ENCODE measurements at regions not wholly inside any gene's neighbourhood (a gene's known extent, or its start where the extent isn't known, plus 50 kb on each side); places are given as distances from the start of the nearest gene placed in this dataset.
A peak's percentile ranks its signal among the peaks of the same experiment; 100 is the strongest.

DNA sequence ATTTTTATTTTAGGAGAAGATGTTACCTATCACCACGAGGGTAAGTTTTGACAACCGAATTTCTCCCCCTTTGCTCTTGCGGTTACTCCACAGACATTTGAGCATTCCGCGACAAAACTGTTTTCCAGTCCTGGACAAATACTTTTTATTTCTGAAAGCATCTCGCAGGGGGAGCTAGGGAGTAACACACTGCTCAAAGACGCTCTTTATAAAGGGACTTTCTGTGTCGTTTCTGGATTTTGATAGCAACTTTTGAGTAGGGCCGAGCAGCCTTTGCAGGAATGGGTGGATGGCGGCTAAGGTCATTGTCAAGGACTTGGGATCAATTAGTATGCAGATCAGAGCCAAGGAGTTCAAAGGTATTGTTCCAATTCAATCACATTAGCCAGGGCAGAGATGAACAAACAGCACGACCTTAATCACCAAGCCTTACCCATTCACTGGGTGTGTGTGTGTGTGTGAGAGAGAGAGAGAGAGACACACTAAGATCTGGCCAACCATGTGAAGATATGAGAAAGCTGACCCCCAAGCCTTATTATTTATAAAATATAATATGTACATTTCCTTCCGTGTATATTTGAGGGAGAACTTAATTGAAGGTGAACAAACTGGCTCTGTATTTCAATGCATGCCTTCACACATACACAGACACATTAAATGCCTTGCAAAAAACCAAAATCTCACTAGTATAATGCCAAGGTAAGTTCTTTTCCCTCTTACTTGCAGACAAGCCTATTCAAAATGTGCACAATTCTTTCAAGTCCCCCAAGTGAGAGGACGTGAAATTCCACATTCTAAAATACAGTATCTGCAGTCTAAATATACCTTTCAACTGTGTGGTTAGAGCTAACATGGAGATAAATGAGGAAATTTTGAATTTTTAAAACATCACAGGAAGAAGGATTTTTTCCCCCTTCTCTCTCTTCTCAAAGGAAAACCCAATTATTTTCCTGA, 613.8 kb downstream of the VRK1 start:
- no peak overlapping the region for H3K4me3 Mint-ChIP-seq

DNA sequence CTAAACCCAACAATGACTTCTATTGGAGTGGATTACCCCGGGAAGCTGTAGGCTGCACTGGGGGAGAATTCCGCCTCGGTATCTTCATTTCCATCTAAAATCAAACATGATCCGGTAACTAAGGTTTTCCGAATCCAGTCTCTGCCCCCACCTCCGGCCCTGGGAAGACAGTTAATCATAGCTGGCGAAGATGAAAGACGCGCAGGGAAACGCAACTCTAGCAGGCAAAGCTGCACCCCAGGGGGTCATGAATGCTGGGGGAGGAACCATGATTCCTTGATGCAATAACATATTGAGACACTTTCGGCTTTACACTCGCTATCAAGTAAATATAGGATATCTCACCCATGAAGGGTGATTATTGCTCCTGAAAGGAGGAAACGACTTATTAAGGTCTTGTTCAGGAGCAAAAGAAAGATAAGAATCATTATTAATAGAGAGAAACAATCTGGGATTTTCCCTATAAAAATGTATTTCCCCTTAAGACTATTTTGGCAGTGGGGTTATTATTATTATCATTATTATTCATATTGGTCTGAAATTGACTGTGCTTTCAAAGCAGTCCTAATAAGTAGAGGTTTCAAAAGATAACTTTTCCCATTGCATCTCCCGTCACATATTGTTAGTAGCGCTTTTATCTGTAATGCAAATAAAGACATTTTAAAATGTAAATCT, 614.9 kb downstream of the VRK1 start:
- Histone ChIP-seq H3K4me3 (ENCODE audit: control insufficient read depth in 1 of 2, extremely low read depth in 1 of 2, low read length in 1 of 2) (peak overlapping the region in 1 of 2 donors; percentile 49), H3K9me3 (no peaks in the 10 kb centered on the region), H3K36me3 (ENCODE audit: control insufficient read depth in 2 of 2, extremely low read depth in 1 of 2, insufficient read depth in 1 of 2, low read length in 1 of 2) (no peaks in the 10 kb centered on the region), H3K27me3 (replicated peaks in 1 of 2; ENCODE audit: control insufficient read depth in 2 of 2, extremely low read depth in 1 of 2, insufficient read depth in 2 of 2, low read length in 1 of 2) (peaks cover 9 to 14% of the 10 kb centered on the region in 2 experiments), H3K27ac (ENCODE audit: low read length) (no peak overlapping the region), H3K4me1 (ENCODE audit: control insufficient read depth in 1 of 2, extremely low read depth in 1 of 2, insufficient read depth in 2 of 2, low read length in 2 of 2) (peaks cover 25 to 31% of the 10 kb centered on the region in 2 experiments)
- H3K9me3 Mint-ChIP-seq = no peaks in the 10 kb centered on the region
- no peak overlapping the region for H3K4me3 Mint-ChIP-seq
- peaks cover 9 to 37% (median 33%) of the 10 kb centered on the region in 3 donors for H3K4me1 Mint-ChIP-seq
- ChIA-PET POLR2A (interaction anchor here in 1 of 2 donors (0.6 kb wide), 1 partner anchor 27 kb away, joined by 3 read pairs; no protein-coding TSS in a partner anchor), CTCF (no interaction called here)
- DNase-seq (no peak), ATAC-seq (replicated peaks in 1 of 4) (no peak)
- H3K27me3 Mint-ChIP-seq = peaks cover 0 to 5% of the 10 kb centered on the region in 2 donors
- WGBS (ENCODE audit: insufficient coverage) = 80% methylated on average over 4 of the region's 15 CpGs
- no peaks in the 10 kb centered on the region for H3K36me3 Mint-ChIP-seq
- H3K27ac Mint-ChIP-seq = no peak overlapping the region

More for the DNA sequence above, 613.8 kb downstream of the VRK1 start:
- H3K27ac ChIP-seq (ENCODE audit: low read length) = no peak overlapping the region
- Mint-ChIP-seq H3K4me1 (peaks cover 9 to 33% (median 33%) of the 10 kb centered on the region in 3 donors), H3K27ac (no peak overlapping the region), H3K36me3 (no peaks in the 10 kb centered on the region), H3K9me3 (no peaks in the 10 kb centered on the region), H3K27me3 (peaks cover 0 to 5% of the 10 kb centered on the region in 2 donors)
- H3K27me3 ChIP-seq (replicated peaks in 1 of 2; ENCODE audit: control insufficient read depth in 2 of 2, extremely low read depth in 1 of 2, insufficient read depth in 2 of 2, low read length in 1 of 2) = peaks cover 9 to 14% of the 10 kb centered on the region in 2 experiments
- POLR2A ChIA-PET = no interaction called here
- ATAC-seq (replicated peaks in 1 of 4) (peak in 1 of 4 experiments; percentile 40), DNase-seq (peak in 1 of 35 experiments; percentile 35)
- peaks cover 25 to 31% of the 10 kb centered on the region in 2 experiments for H3K4me1 ChIP-seq (ENCODE audit: control insufficient read depth in 1 of 2, extremely low read depth in 1 of 2, insufficient read depth in 2 of 2, low read length in 2 of 2)
- H3K4me3 ChIP-seq (ENCODE audit: control insufficient read depth in 1 of 2, extremely low read depth in 1 of 2, low read length in 1 of 2) = no peak overlapping the region
- no peaks in the 10 kb centered on the region for H3K9me3 ChIP-seq
- H3K36me3 ChIP-seq (ENCODE audit: control insufficient read depth in 2 of 2, extremely low read depth in 1 of 2, insufficient read depth in 1 of 2, low read length in 1 of 2) = no peaks in the 10 kb centered on the region
- 81% methylated on average over 7 of the region's 13 CpGs for WGBS (ENCODE audit: insufficient coverage)
- CTCF ChIA-PET = no interaction called here

- no peak overlapping the region for H3K27ac Mint-ChIP-seq
- H3K27me3 Mint-ChIP-seq = peaks cover 0 to 5% of the 10 kb centered on the region in 2 donors
- H3K4me3 ChIP-seq (ENCODE audit: control insufficient read depth in 1 of 2, extremely low read depth in 1 of 2, low read length in 1 of 2) = peak overlapping the region; percentile 46 to 81
- peaks cover 9 to 14% of the 10 kb centered on the region in 2 experiments for H3K27me3 ChIP-seq (replicated peaks in 1 of 2; ENCODE audit: control insufficient read depth in 2 of 2, extremely low read depth in 1 of 2, insufficient read depth in 2 of 2, low read length in 1 of 2)
- H3K4me3 Mint-ChIP-seq = no peak overlapping the region
- DNase-seq (peak in 1 of 35 experiments; percentile 15), ATAC-seq (replicated peaks in 1 of 4) (no peak)
- no peaks in the 10 kb centered on the region for H3K36me3 ChIP-seq (ENCODE audit: control insufficient read depth in 2 of 2, extremely low read depth in 1 of 2, insufficient read depth in 1 of 2, low read length in 1 of 2)
- H3K9me3 ChIP-seq = no peaks in the 10 kb centered on the region
- no peaks in the 10 kb centered on the region for H3K36me3 Mint-ChIP-seq
- H3K27ac ChIP-seq (ENCODE audit: low read length) = no peak overlapping the region
- H3K4me1 ChIP-seq (ENCODE audit: control insufficient read depth in 1 of 2, extremely low read depth in 1 of 2, insufficient read depth in 2 of 2, low read length in 2 of 2) = peaks cover 17 to 29% of the 10 kb centered on the region in 2 experiments
- CTCF ChIA-PET = no interaction called here
- peaks cover 9 to 31% (median 25%) of the 10 kb centered on the region in 3 donors for H3K4me1 Mint-ChIP-seq
- POLR2A ChIA-PET = interaction anchor here in 1 of 2 donors (0.6 kb wide), 1 partner anchor 28 kb away, joined by 3 read pairs; no protein-coding TSS in a partner anchor
- 25% methylated on average over 4 of the region's 19 CpGs for WGBS (ENCODE audit: insufficient coverage)
- no peaks in the 10 kb centered on the region for H3K9me3 Mint-ChIP-seq
These were observed 615.9 kb downstream of the VRK1 start for GRCh38 chr14:97413022-97413539.

- Mint-ChIP-seq H3K27ac (no peak overlapping the region), H3K27me3 (peaks cover 0 to 5% of the 10 kb centered on the region in 2 donors), H3K9me3 (no peaks in the 10 kb centered on the region), H3K4me1 (peaks cover 9 to 20% (median 14%) of the 10 kb centered on the region in 3 donors), H3K4me3 (no peak overlapping the region), H3K36me3 (no peaks in the 10 kb centered on the region)
- no peak for ATAC-seq (replicated peaks in 1 of 4)
- Histone ChIP-seq H3K4me1 (ENCODE audit: control insufficient read depth in 1 of 2, extremely low read depth in 1 of 2, insufficient read depth in 2 of 2, low read length in 2 of 2) (peaks cover 11 to 19% of the 10 kb centered on the region in 2 experiments), H3K4me3 (ENCODE audit: control insufficient read depth in 1 of 2, extremely low read depth in 1 of 2, low read length in 1 of 2) (no peak overlapping the region), H3K36me3 (ENCODE audit: control insufficient read depth in 2 of 2, extremely low read depth in 1 of 2, insufficient read depth in 1 of 2, low read length in 1 of 2) (no peaks in the 10 kb centered on the region), H3K27ac (ENCODE audit: low read length) (no peak overlapping the region), H3K9me3 (no peaks in the 10 kb centered on the region), H3K27me3 (replicated peaks in 1 of 2; ENCODE audit: control insufficient read depth in 2 of 2, extremely low read depth in 1 of 2, insufficient read depth in 2 of 2, low read length in 1 of 2) (peaks cover 9 to 14% of the 10 kb centered on the region in 2 experiments)
- POLR2A ChIA-PET = no interaction called here
- DNase-seq = no peak
- WGBS (ENCODE audit: insufficient coverage) = 99% methylated on average over 12 of the region's 14 CpGs
- CTCF ChIA-PET = no interaction called here
These were observed 617.0 kb downstream of the VRK1 start for GRCh38 chr14:97413966-97414717.

DNA sequence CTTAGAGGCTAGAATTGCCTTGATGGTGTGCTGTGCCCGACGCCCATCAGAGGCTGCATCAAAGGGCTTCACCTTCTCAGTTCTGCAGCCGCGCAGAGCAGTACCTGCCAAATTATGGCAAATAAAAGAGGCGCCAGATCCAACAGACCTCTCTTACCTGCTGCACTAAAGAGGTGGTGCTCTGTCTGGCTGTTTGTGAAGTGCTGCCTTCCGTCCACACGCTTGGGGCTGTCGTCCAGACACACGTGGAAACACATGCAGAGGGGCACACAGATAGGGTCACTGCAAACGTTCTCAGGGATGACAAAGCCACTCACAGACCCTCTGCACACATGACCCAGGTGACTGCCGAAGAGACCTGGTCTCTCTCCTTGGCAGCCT, 617.5 kb downstream of the VRK1 start:
- ATAC-seq (replicated peaks in 1 of 4) (no peak), DNase-seq (no peak)
- H3K4me1 Mint-ChIP-seq = peaks cover 8 to 14% (median 9%) of the 10 kb centered on the region in 3 donors
- ChIA-PET CTCF (no interaction called here), POLR2A (no interaction called here)
- H3K27ac ChIP-seq (ENCODE audit: low read length) = no peak overlapping the region
- no peak overlapping the region for H3K4me3 Mint-ChIP-seq
- 94% methylated on average over 10 of the region's 11 CpGs for WGBS (ENCODE audit: insufficient coverage)
- H3K27me3 ChIP-seq (replicated peaks in 1 of 2; ENCODE audit: control insufficient read depth in 2 of 2, extremely low read depth in 1 of 2, insufficient read depth in 2 of 2, low read length in 1 of 2) = peaks cover 9 to 14% of the 10 kb centered on the region in 2 experiments
- H3K36me3 ChIP-seq (ENCODE audit: control insufficient read depth in 2 of 2, extremely low read depth in 1 of 2, insufficient read depth in 1 of 2, low read length in 1 of 2) = no peaks in the 10 kb centered on the region
- no peaks in the 10 kb centered on the region for H3K9me3 ChIP-seq
- peaks cover 0 to 4% of the 10 kb centered on the region in 2 donors for H3K27me3 Mint-ChIP-seq
- H3K9me3 Mint-ChIP-seq = no peaks in the 10 kb centered on the region
- H3K4me3 ChIP-seq (ENCODE audit: control insufficient read depth in 1 of 2, extremely low read depth in 1 of 2, low read length in 1 of 2) = no peak overlapping the region
- peaks cover 6 to 18% of the 10 kb centered on the region in 2 experiments for H3K4me1 ChIP-seq (ENCODE audit: control insufficient read depth in 1 of 2, extremely low read depth in 1 of 2, insufficient read depth in 2 of 2, low read length in 2 of 2)
- H3K27ac Mint-ChIP-seq = no peak overlapping the region
- H3K36me3 Mint-ChIP-seq = no peaks in the 10 kb centered on the region
